Chondrocyte (in vitro differentiated cells): ENCODE measurements at regions not wholly inside any gene's neighbourhood (a gene's known extent, or its start where the extent isn't known, plus 50 kb on each side); places are given as distances from the start of the nearest gene placed in this dataset.

ENCODE experiments used
- DNase-seq: peaks from one replicate; pipeline ENCODE4 v3.0.0; 2021; ENCODE audit warnings: mixed read lengths, low spot score
- H3K27ac Mint-ChIP-seq: one replicate; pipeline ENCODE4 v1.8.0; 2021; ENCODE audit warnings: mild to moderate bottlenecking, moderate library complexity, mixed read lengths; ENCODE audit not compliant: unreplicated experiment
- H3K27me3 Mint-ChIP-seq: 2 replicates; pipeline ENCODE4 v1.8.0; 2021; ENCODE audit warnings: low read depth, mixed read lengths
- H3K36me3 Mint-ChIP-seq: 2 replicates; pipeline ENCODE4 v1.8.0; 2021; ENCODE audit warnings: low read depth, mixed read lengths
- H3K4me1 Mint-ChIP-seq: 2 replicates; pipeline ENCODE4 v1.8.0; 2021; ENCODE audit warnings: low read depth, mild to moderate bottlenecking, mixed read lengths
- H3K4me3 Mint-ChIP-seq: one replicate; pipeline ENCODE4 v1.8.0; 2021; ENCODE audit warnings: mild to moderate bottlenecking, moderate library complexity, mixed read lengths; ENCODE audit not compliant: unreplicated experiment
- H3K9me3 Mint-ChIP-seq: 2 replicates; pipeline ENCODE4 v1.8.0; 2021; ENCODE audit warnings: low read depth, mixed read lengths
- TF ChIP-seq, protein P1 (sequence below): fragments of 200-600 bp; sonication (generic); IDR thresholded peaks from 2 replicates; pipeline ENCODE4 v1.5.0; 2021; ENCODE audit warnings: antibody characterized with exemption, mild to moderate bottlenecking, moderate library complexity

DNA sequence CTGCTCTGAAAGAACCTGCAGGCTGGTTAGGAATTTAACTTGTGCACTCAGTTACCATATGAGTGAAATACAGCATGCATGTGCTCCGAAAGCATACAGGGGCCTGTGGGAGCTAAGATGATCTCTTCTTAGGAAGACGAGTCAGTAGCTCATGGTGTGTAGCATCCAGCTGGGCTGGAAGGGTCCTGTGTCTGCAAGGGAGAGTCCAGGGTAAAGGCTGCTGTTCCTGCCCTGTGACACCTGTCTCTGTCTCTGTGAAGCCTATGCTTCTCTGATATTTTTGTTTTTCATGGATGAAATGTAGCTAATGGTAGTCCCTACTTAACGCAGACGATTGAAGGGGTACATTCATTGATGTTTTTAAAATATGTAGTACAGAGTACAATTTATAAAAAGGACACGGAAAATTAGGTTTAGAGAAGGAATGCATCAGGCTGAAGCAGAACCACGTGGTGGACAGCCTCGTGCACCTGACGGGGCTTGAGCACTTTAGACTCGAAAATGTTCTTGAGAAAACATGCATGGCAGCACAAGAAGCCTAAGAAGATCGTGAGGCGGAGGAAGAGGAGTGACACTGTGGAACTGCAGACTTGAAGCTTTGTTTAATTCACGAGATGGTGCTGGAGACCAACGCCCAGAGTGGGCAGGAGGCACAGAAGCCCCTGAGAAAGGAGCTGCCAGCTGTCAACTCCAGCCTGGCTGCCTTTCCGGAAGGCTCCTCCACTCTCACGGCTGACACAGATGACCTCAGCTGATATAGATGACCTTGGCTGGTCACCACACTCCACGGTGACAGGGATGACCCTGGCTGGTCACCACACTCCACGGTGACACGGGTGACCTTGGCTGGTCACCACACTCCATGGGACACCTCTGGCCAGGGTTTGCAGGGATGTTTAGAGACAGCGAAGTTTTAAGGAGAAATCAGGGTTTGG is 110.6 kb downstream of the TMEM18 start:
- H3K27ac Mint-ChIP-seq = peak overlapping the region; percentile 97
- peaks cover 5% of the 10 kb centered on the region for H3K36me3 Mint-ChIP-seq
- peaks cover 34% of the 10 kb centered on the region for H3K4me1 Mint-ChIP-seq
- H3K9me3 Mint-ChIP-seq = peaks cover 12% of the 10 kb centered on the region
- DNase-seq = peak; percentile 56
- no peak overlapping the region for H3K4me3 Mint-ChIP-seq
- TF ChIP-seq, protein P1, sequence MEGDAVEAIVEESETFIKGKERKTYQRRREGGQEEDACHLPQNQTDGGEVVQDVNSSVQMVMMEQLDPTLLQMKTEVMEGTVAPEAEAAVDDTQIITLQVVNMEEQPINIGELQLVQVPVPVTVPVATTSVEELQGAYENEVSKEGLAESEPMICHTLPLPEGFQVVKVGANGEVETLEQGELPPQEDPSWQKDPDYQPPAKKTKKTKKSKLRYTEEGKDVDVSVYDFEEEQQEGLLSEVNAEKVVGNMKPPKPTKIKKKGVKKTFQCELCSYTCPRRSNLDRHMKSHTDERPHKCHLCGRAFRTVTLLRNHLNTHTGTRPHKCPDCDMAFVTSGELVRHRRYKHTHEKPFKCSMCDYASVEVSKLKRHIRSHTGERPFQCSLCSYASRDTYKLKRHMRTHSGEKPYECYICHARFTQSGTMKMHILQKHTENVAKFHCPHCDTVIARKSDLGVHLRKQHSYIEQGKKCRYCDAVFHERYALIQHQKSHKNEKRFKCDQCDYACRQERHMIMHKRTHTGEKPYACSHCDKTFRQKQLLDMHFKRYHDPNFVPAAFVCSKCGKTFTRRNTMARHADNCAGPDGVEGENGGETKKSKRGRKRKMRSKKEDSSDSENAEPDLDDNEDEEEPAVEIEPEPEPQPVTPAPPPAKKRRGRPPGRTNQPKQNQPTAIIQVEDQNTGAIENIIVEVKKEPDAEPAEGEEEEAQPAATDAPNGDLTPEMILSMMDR = no peak
- peaks cover 7% of the 10 kb centered on the region for H3K27me3 Mint-ChIP-seq

DNA sequence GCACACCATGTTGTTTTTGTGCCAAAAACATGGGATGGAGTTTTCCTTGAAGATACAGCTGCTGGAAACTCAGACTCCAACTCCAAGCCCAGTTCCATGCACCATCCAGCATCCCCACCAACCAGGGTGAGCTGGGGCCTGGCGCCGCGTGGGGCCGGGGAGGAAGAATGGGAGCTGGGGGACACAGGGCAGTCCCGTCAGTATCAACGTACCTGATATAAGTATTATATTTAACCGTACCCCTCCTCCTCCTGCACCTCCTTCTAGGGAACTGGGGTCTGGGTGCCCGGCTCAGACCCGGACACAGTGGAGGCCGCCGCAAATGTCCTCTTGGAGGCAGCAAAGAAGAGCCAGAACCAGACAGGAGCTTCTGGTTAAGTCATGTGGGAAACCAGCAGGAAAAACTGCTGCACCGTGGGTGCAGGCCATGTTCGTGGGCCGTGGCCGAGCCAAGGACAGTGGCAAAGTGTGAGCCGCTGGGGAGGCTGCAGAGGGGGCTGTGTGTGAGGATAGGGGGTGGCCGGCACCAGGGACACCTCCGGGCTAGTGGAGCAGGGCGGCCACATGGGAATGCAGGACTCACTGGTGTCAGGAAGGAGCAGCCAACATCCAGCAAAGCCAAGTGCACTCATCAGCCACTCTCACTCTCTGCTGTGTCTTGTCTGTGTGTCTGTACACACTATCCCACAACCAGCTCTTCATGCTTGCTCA is 112.6 kb downstream of the TMEM18 start:
- peaks cover 34% of the 10 kb centered on the region for H3K4me1 Mint-ChIP-seq
- no peaks in the 10 kb centered on the region for H3K36me3 Mint-ChIP-seq
- peak; percentile 63 for DNase-seq
- no peaks in the 10 kb centered on the region for H3K9me3 Mint-ChIP-seq
- peaks cover 11% of the 10 kb centered on the region for H3K27me3 Mint-ChIP-seq
- H3K4me3 Mint-ChIP-seq = no peak overlapping the region
- no peak overlapping the region for H3K27ac Mint-ChIP-seq
- TF ChIP-seq, protein P1 = no peak

DNA sequence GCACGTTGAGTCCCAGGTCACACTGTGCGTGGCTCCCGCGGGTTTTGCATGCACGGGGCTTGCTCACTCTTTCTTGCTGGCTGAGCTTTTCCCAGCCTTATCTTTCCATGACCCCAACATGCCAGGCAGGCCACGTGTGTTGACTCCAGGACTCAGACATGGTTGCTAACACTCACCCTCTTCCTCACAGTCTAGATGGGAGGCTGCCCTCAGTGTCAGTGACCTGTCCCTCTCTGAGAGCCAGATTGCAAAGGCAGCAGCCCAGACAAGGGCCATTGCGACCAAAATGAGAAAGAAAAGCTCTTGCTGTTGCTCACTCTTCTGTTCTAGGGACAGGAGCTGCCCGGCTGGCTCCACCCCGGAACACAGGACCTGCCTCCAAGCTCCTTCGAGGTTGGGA is 113.7 kb downstream of the TMEM18 start:
- TF ChIP-seq, protein P1 = no peak
- Mint-ChIP-seq H3K36me3 (no peaks in the 10 kb centered on the region), H3K9me3 (no peaks in the 10 kb centered on the region), H3K4me3 (no peak overlapping the region), H3K27ac (no peak overlapping the region), H3K4me1 (peaks cover 23% of the 10 kb centered on the region), H3K27me3 (peaks cover 14% of the 10 kb centered on the region)
- DNase-seq = no peak

DNA sequence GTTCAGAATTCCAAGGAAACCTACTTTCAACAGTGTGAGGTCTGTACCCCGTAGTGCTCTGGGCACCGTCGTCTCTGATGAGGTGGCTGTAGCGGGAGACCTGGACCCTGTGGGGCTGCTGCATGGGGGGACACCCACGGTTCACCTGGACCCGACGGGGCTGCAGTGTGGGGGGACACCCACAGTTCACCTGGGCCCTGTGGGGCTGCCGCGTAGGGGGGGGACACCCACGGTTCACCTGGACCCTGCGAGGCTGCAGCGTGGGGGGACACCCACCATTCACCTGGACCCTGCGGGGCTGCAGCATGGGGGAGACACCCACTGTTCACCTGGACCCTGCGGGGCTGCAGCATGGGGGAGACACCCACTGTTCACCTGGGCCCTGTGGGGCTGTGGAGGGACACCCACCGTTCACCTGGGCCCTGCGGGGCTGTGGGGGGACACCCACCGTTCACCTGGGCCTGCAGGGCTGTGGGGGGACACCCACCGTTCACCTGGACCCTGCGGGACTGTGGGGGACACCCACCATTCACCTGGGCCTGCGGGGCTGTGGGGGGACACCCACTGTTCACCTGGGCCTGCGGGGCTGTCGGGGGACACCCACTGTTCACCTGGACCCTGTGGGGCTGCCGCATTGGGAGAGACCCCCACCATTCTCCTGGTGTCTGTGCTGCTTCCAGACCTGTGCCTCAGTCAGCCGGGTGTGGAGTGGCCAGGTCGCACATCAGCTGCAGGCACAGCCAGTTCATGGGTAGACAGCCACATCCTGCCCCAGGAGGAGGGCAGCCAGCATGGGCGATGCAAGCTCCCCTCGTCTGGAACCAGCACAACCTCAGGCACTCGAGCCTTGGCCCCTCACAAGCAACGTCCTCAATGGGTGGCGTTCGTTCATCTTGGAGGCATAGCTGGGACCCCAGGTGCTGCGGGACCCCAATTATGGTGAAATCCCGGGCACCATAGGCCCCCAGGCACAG is 114.5 kb downstream of the TMEM18 start:
- Mint-ChIP-seq H3K9me3 (no peaks in the 10 kb centered on the region), H3K4me1 (peaks cover 15% of the 10 kb centered on the region), H3K4me3 (no peak overlapping the region), H3K27me3 (peaks cover 14% of the 10 kb centered on the region), H3K27ac (no peak overlapping the region), H3K36me3 (no peaks in the 10 kb centered on the region)
- DNase-seq = peak; percentile 75
- TF ChIP-seq, protein P1 = no peak
